ENCODE measurements at regions not wholly inside any gene's neighbourhood (a gene's known extent, or its start where the extent isn't known, plus 50 kb on each side); places are given as distances from the start of the nearest gene placed in this dataset.

DNA sequence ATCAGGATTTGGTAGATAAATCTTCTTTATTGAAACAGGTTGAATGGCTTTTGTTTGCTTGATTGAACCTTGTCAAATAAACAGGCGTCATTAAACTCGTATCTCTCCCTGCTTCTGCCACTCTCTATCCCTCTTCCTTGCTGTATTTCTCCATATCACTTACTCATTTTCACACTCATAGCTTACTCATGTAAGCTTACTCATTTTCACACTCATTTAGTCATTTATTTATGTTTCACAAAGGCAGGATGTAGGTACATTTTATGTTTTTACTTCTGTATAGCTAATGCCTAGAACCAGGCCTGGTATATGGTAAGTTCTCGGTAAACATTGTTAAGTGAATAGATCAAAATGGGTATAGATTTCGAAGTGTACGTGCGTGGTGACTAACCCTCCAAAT, 450.0 kb downstream of the PMP22 start:
- TF ChIP-seq EP300 (IDR thresholded peaks at IDR 0.05; ENCODE audit: borderline replicate concordance in 1 of 2, low read depth in 2 of 2, low read length in 2 of 2), result no peak
- TF ChIP-seq ZNF274 (IDR thresholded peaks at IDR 0.05; ENCODE audit: borderline replicate concordance, extremely low read depth, low read length), result no peak
- TF ChIP-seq SP1 (IDR thresholded peaks at IDR 0.05; ENCODE audit: low read depth, low read length), result no peak
- no peak for TF ChIP-seq NANOG (IDR thresholded peaks at IDR 0.05; ENCODE audit: insufficient read depth, low read depth, low read length, poor library complexity, severe bottlenecking)
- TF ChIP-seq RNF2 (IDR thresholded peaks at IDR 0.05; ENCODE audit: borderline replicate concordance, low read depth, low read length, missing control alignments, poor library complexity, severe bottlenecking), result no peak
- no peak for TF ChIP-seq KDM1A (IDR thresholded peaks at IDR 0.05; ENCODE audit: borderline replicate concordance, low read length)
- TF ChIP-seq NRF1 (IDR thresholded peaks at IDR 0.05; ENCODE audit: low read depth, low read length), result no peak
- no peak for TF ChIP-seq YY1 (IDR thresholded peaks at IDR 0.05; ENCODE audit: low read depth, low read length)
- TF ChIP-seq RXRA (IDR thresholded peaks at IDR 0.05; ENCODE audit: insufficient read depth, low read depth, low read length), result no peak
- TF ChIP-seq TAF7 (optimal IDR thresholded peaks at IDR 0.05; ENCODE audit: borderline replicate concordance, low read depth, low read length), result no peak
- Histone ChIP-seq H2AFZ (ENCODE audit: low read length) (no peak overlapping the region), H4K20me1 (replicated peaks in 1 of 2; ENCODE audit: control insufficient read depth in 1 of 2, insufficient read depth in 2 of 2, low read length in 2 of 2) (no peaks in the 10 kb centered on the region), H2AK5ac (ENCODE audit: low read depth, low read length) (no peak overlapping the region), H3K4me1 (replicated peaks in 1 of 4; ENCODE audit: control insufficient read depth in 3 of 4, insufficient read depth in 4 of 4, low read length in 3 of 4) (no peaks in the 10 kb centered on the region), H3K27me3 (replicated peaks in 1 of 4; ENCODE audit: control insufficient read depth in 3 of 4, extremely low read depth in 1 of 4, insufficient read depth in 3 of 4, low read length in 3 of 4) (no peaks in the 10 kb centered on the region), H4K5ac (ENCODE audit: insufficient read length, low read depth, low read length) (no peak overlapping the region), H3K4me2 (ENCODE audit: insufficient read depth in 1 of 2, low read depth in 2 of 2, low read length in 2 of 2) (no peak overlapping the region), H3K79me2 (ENCODE audit: control insufficient read depth in 1 of 2, insufficient read depth in 2 of 2, low read length in 2 of 2) (no peaks in the 10 kb centered on the region), H3K23ac (ENCODE audit: insufficient read length) (no peak overlapping the region), H3K14ac (ENCODE audit: insufficient read length) (no peak overlapping the region), H2BK120ac (replicated peaks; ENCODE audit: low read depth, low read length) (no peak overlapping the region), H3K4me3 (ENCODE audit: extremely low read depth in 1 of 4, insufficient read depth in 2 of 4, low read depth in 3 of 4, low read length in 4 of 4) (no peak overlapping the region), H3K36me3 (ENCODE audit: control insufficient read depth in 2 of 4, insufficient read depth in 4 of 4, low read length in 3 of 4) (no peaks in the 10 kb centered on the region), H3K79me1 (ENCODE audit: low read depth, low read length) (no peaks in the 10 kb centered on the region), H3K27ac (ENCODE audit: low read depth, low read length) (no peak overlapping the region), H3K4ac (replicated peaks; ENCODE audit: insufficient read length, low read depth, low read length) (no peak overlapping the region), H4K8ac (ENCODE audit: extremely low read depth, insufficient read depth, low read length) (no peak overlapping the region), H2BK20ac (ENCODE audit: low read length) (no peak overlapping the region), H3K56ac (replicated peaks; ENCODE audit: insufficient read length, low read depth, low read length) (no peak overlapping the region), H3K9me3 (ENCODE audit: insufficient read depth in 2 of 2, low read depth in 1 of 2, low read length in 1 of 2) (no peaks in the 10 kb centered on the region), H2BK12ac (ENCODE audit: low read depth, low read length) (no peak overlapping the region), H2BK15ac (ENCODE audit: low read length) (no peak overlapping the region), H3K23me2 (ENCODE audit: low read depth, low read length) (no peaks in the 10 kb centered on the region), H3K18ac (ENCODE audit: extremely low read depth, low read length) (no peak overlapping the region), H2BK5ac (ENCODE audit: low read depth, low read length) (no peak overlapping the region), H3K9ac (replicated peaks in 1 of 4; ENCODE audit: extremely low read depth in 1 of 4, low read depth in 3 of 4, low read length in 3 of 4) (no peak overlapping the region), H4K91ac (replicated peaks; ENCODE audit: insufficient read length, low read length) (no peak overlapping the region)
- WGBS, 2 experiments (ENCODE audit: extremely low coverage in 1 of 2, insufficient coverage in 1 of 2, insufficient read length in 1 of 2, insufficient replicate concordance in 2 of 2, low coverage in 1 of 2, low lambda C conversion rate in 2 of 2, missing lambda C conversion rate in 1 of 2), result 85% methylated on average over 6 of the region's 6 CpGs; no CpG with 5 or more reads in 1 of the 2 experiments
- FAIRE-seq (no peak), DNase-seq (ENCODE audit: low read depth in 1 of 2, low spot score in 2 of 2) (no peak)
- CTCF ChIA-PET (ENCODE audit: partially characterized antibody), result interaction anchor here (0.7 to 1.4 kb wide), 5 partner anchors 9 to 526 kb away, joined by 3 to 4 read pairs (median 3); no protein-coding TSS in a partner anchor
- POLR2A ChIA-PET (ENCODE audit: partially characterized antibody), result no interaction called here

Data from H1 (cell line).